ENCODE measurements at regions not wholly inside any gene's neighbourhood (a gene's known extent, or its start where the extent isn't known, plus 50 kb on each side); places are given as distances from the start of the nearest gene placed in this dataset.

DNA sequence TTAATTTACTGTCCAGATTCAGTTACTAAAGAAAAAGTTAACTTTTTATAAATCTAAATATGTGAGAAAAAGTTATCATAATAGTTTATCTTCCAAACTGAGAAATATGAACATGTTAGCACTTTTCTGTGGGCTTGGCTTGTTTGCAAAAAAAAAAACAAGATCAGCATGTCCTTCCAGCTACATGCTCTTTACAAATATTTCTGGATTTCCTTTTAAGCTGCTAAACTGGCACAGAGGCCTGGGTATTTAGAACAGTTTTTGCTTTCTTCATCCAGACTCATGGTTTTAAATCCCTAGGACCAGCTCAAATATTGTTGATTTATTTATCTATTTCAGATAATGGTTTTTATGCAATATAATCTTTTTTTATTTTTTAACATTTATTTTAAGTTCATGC, 1444.5 kb upstream of the FLRT2 start (continued):
- TF ChIP-seq, protein P1, sequence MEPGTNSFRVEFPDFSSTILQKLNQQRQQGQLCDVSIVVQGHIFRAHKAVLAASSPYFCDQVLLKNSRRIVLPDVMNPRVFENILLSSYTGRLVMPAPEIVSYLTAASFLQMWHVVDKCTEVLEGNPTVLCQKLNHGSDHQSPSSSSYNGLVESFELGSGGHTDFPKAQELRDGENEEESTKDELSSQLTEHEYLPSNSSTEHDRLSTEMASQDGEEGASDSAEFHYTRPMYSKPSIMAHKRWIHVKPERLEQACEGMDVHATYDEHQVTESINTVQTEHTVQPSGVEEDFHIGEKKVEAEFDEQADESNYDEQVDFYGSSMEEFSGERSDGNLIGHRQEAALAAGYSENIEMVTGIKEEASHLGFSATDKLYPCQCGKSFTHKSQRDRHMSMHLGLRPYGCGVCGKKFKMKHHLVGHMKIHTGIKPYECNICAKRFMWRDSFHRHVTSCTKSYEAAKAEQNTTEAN (CRISPR knock-in tag; IDR thresholded peaks at IDR 0.05) = no peak

DNA sequence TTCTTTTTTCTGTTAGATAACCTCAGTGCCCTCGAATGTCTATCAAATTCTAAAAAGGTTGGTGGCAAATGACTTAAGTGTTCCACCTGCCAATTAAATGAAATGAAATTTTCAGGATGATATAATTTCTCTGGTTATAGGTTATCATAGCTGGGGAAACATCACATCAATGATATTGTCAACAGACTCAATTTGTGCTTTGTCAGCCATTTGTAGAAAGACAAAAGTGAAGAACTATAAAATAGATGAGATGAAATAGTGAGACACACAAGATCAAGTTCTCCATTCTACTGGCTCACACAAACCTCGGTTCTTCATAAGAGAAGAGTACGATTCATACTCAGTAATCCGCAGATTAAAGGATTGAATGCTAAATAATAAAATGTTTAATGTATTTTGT, 1443.2 kb upstream of the FLRT2 start:
- Mint-ChIP-seq H3K9me3 (peaks cover 26% of the 10 kb centered on the region), H3K27ac (no peak overlapping the region), H3K4me3 (no peak overlapping the region), H3K4me1 (peaks cover 22% of the 10 kb centered on the region), H3K27me3 (ENCODE audit: low read depth) (no peaks in the 10 kb centered on the region; the same call in 1 of the 2 replicates), H3K36me3 (peaks cover 17% of the 10 kb centered on the region)
- ChIA-PET CTCF (no interaction called here), POLR2A (no interaction called here)
- DNase-seq (ENCODE audit: low spot score) (no peak), ATAC-seq (no peak)
- TF ChIP-seq SP1 (CRISPR knock-in tag; conservative IDR thresholded peaks at IDR 0.05) (no peak), NR2C2 (CRISPR knock-in tag; IDR thresholded peaks at IDR 0.05) (no peak), ZNF138 (CRISPR knock-in tag; conservative IDR thresholded peaks at IDR 0.05) (no peak), ZNF396 (CRISPR knock-in tag; IDR thresholded peaks at IDR 0.05; ENCODE audit: borderline replicate concordance) (no peak), IRF2 (CRISPR knock-in tag; IDR thresholded peaks at IDR 0.05; ENCODE audit: borderline replicate concordance, low read depth) (no peak), HMGA2 (CRISPR knock-in tag; IDR thresholded peaks at IDR 0.05) (no peak), NFE2L1 (CRISPR knock-in tag; IDR thresholded peaks at IDR 0.05) (no peak), CREM (CRISPR knock-in tag; IDR thresholded peaks at IDR 0.05) (no peak), ZNF671 (CRISPR knock-in tag; IDR thresholded peaks at IDR 0.05) (no peak), RELA (CRISPR knock-in tag; IDR thresholded peaks at IDR 0.05; ENCODE audit: borderline replicate concordance) (no peak), ZNF317 (CRISPR knock-in tag; IDR thresholded peaks at IDR 0.05; ENCODE audit: borderline replicate concordance, low read depth) (no peak), NFATC4 (CRISPR knock-in tag; IDR thresholded peaks at IDR 0.05) (no peak)
- TF ChIP-seq, protein P2, sequence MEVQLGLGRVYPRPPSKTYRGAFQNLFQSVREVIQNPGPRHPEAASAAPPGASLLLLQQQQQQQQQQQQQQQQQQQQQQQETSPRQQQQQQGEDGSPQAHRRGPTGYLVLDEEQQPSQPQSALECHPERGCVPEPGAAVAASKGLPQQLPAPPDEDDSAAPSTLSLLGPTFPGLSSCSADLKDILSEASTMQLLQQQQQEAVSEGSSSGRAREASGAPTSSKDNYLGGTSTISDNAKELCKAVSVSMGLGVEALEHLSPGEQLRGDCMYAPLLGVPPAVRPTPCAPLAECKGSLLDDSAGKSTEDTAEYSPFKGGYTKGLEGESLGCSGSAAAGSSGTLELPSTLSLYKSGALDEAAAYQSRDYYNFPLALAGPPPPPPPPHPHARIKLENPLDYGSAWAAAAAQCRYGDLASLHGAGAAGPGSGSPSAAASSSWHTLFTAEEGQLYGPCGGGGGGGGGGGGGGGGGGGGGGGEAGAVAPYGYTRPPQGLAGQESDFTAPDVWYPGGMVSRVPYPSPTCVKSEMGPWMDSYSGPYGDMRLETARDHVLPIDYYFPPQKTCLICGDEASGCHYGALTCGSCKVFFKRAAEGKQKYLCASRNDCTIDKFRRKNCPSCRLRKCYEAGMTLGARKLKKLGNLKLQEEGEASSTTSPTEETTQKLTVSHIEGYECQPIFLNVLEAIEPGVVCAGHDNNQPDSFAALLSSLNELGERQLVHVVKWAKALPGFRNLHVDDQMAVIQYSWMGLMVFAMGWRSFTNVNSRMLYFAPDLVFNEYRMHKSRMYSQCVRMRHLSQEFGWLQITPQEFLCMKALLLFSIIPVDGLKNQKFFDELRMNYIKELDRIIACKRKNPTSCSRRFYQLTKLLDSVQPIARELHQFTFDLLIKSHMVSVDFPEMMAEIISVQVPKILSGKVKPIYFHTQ (CRISPR knock-in tag; IDR thresholded peaks at IDR 0.05) = no peak
- TF ChIP-seq, protein P3, sequence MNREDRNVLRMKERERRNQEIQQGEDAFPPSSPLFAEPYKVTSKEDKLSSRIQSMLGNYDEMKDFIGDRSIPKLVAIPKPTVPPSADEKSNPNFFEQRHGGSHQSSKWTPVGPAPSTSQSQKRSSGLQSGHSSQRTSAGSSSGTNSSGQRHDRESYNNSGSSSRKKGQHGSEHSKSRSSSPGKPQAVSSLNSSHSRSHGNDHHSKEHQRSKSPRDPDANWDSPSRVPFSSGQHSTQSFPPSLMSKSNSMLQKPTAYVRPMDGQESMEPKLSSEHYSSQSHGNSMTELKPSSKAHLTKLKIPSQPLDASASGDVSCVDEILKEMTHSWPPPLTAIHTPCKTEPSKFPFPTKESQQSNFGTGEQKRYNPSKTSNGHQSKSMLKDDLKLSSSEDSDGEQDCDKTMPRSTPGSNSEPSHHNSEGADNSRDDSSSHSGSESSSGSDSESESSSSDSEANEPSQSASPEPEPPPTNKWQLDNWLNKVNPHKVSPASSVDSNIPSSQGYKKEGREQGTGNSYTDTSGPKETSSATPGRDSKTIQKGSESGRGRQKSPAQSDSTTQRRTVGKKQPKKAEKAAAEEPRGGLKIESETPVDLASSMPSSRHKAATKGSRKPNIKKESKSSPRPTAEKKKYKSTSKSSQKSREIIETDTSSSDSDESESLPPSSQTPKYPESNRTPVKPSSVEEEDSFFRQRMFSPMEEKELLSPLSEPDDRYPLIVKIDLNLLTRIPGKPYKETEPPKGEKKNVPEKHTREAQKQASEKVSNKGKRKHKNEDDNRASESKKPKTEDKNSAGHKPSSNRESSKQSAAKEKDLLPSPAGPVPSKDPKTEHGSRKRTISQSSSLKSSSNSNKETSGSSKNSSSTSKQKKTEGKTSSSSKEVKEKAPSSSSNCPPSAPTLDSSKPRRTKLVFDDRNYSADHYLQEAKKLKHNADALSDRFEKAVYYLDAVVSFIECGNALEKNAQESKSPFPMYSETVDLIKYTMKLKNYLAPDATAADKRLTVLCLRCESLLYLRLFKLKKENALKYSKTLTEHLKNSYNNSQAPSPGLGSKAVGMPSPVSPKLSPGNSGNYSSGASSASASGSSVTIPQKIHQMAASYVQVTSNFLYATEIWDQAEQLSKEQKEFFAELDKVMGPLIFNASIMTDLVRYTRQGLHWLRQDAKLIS (CRISPR knock-in tag; IDR thresholded peaks at IDR 0.05; ENCODE audit: borderline replicate concordance) = no peak
- TF ChIP-seq, protein P4, sequence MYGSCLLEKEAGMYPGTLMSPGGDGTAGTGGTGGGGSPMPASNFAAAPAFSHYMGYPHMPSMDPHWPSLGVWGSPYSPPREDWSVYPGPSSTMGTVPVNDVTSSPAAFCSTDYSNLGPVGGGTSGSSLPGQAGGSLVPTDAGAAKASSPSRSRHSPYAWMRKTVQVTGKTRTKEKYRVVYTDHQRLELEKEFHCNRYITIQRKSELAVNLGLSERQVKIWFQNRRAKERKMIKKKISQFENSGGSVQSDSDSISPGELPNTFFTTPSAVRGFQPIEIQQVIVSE (CRISPR knock-in tag; IDR thresholded peaks at IDR 0.05; ENCODE audit: borderline replicate concordance) = no peak
- TF ChIP-seq, protein P5, sequence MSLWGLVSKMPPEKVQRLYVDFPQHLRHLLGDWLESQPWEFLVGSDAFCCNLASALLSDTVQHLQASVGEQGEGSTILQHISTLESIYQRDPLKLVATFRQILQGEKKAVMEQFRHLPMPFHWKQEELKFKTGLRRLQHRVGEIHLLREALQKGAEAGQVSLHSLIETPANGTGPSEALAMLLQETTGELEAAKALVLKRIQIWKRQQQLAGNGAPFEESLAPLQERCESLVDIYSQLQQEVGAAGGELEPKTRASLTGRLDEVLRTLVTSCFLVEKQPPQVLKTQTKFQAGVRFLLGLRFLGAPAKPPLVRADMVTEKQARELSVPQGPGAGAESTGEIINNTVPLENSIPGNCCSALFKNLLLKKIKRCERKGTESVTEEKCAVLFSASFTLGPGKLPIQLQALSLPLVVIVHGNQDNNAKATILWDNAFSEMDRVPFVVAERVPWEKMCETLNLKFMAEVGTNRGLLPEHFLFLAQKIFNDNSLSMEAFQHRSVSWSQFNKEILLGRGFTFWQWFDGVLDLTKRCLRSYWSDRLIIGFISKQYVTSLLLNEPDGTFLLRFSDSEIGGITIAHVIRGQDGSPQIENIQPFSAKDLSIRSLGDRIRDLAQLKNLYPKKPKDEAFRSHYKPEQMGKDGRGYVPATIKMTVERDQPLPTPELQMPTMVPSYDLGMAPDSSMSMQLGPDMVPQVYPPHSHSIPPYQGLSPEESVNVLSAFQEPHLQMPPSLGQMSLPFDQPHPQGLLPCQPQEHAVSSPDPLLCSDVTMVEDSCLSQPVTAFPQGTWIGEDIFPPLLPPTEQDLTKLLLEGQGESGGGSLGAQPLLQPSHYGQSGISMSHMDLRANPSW (CRISPR knock-in tag; conservative IDR thresholded peaks at IDR 0.05; ENCODE audit: low read depth) = no peak
- TF ChIP-seq, protein P6, sequence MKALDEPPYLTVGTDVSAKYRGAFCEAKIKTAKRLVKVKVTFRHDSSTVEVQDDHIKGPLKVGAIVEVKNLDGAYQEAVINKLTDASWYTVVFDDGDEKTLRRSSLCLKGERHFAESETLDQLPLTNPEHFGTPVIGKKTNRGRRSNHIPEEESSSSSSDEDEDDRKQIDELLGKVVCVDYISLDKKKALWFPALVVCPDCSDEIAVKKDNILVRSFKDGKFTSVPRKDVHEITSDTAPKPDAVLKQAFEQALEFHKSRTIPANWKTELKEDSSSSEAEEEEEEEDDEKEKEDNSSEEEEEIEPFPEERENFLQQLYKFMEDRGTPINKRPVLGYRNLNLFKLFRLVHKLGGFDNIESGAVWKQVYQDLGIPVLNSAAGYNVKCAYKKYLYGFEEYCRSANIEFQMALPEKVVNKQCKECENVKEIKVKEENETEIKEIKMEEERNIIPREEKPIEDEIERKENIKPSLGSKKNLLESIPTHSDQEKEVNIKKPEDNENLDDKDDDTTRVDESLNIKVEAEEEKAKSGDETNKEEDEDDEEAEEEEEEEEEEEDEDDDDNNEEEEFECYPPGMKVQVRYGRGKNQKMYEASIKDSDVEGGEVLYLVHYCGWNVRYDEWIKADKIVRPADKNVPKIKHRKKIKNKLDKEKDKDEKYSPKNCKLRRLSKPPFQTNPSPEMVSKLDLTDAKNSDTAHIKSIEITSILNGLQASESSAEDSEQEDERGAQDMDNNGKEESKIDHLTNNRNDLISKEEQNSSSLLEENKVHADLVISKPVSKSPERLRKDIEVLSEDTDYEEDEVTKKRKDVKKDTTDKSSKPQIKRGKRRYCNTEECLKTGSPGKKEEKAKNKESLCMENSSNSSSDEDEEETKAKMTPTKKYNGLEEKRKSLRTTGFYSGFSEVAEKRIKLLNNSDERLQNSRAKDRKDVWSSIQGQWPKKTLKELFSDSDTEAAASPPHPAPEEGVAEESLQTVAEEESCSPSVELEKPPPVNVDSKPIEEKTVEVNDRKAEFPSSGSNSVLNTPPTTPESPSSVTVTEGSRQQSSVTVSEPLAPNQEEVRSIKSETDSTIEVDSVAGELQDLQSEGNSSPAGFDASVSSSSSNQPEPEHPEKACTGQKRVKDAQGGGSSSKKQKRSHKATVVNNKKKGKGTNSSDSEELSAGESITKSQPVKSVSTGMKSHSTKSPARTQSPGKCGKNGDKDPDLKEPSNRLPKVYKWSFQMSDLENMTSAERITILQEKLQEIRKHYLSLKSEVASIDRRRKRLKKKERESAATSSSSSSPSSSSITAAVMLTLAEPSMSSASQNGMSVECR (CRISPR knock-in tag; IDR thresholded peaks at IDR 0.05; ENCODE audit: borderline replicate concordance) = no peak
- TF ChIP-seq, protein P7, sequence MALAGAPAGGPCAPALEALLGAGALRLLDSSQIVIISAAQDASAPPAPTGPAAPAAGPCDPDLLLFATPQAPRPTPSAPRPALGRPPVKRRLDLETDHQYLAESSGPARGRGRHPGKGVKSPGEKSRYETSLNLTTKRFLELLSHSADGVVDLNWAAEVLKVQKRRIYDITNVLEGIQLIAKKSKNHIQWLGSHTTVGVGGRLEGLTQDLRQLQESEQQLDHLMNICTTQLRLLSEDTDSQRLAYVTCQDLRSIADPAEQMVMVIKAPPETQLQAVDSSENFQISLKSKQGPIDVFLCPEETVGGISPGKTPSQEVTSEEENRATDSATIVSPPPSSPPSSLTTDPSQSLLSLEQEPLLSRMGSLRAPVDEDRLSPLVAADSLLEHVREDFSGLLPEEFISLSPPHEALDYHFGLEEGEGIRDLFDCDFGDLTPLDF (CRISPR knock-in tag; IDR thresholded peaks at IDR 0.05) = no peak

Data from WTC11 (cell line).